CD4-positive, alpha-beta T cell treated with Interleukin-4 for 1 hour (primary cell): ENCODE measurements at regions not wholly inside any gene's neighbourhood (a gene's known extent, or its start where the extent isn't known, plus 50 kb on each side); places are given as distances from the start of the nearest gene placed in this dataset.
"Not testable (repeated sequence)": the region's sequence is repeated elsewhere in the genome, so short reads cannot be mapped to it uniquely, and the experiment has no call there.

Experiments used
- DNase-seq, 2 donors: peaks; one replicate each; pipeline ENCODE4 v3.0.0-alpha.2; 2020 to 2022

GRCh38 chr5:166062094-166062493, 2229.4 kb upstream of the WWC1 start:
- DNase-seq = no peak

GRCh38 chr5:166062719-166063118, 2228.7 kb upstream of the WWC1 start:
- DNase-seq = no peak

GRCh38 chr5:166063261-166063660, 2228.2 kb upstream of the WWC1 start:
- DNase-seq = no peak

GRCh38 chr5:166068547-166069335, 2222.7 kb upstream of the WWC1 start:
- DNase-seq = no peak

- no peak for DNase-seq
Observed at GRCh38 chr5:166073901-166074581, 2217.4 kb upstream of the WWC1 start.

GRCh38 chr5:166074582-166075481, 2216.6 kb upstream of the WWC1 start:
- no peak for DNase-seq

- DNase-seq = no peak
Observed at GRCh38 chr5:166083183-166083959, 2208.1 kb upstream of the WWC1 start.

- DNase-seq = no peak
Observed at GRCh38 chr5:166086568-166086967, 2204.9 kb upstream of the WWC1 start.

- DNase-seq = no peak
Observed at GRCh38 chr5:166088389-166089039, 2202.9 kb upstream of the WWC1 start.

GRCh38 chr5:166091931-166092330, 2199.5 kb upstream of the WWC1 start:
- no peak for DNase-seq

GRCh38 chr5:166093312-166093711, 2198.1 kb upstream of the WWC1 start:
- no peak for DNase-seq

- DNase-seq = no peak
Observed at GRCh38 chr5:166102947-166103346, 2188.5 kb upstream of the WWC1 start.

- no peak for DNase-seq
Observed at GRCh38 chr5:166111021-166111420, 2180.4 kb upstream of the WWC1 start.

- no peak for DNase-seq
Observed at GRCh38 chr5:166117072-166118066, 2174.1 kb upstream of the WWC1 start.

- DNase-seq = no peak
Observed at GRCh38 chr5:166119506-166119905, 2171.9 kb upstream of the WWC1 start.

GRCh38 chr5:166123717-166124116, 2167.7 kb upstream of the WWC1 start:
- DNase-seq = no peak

GRCh38 chr5:166127766-166128570, 2163.5 kb upstream of the WWC1 start:
- DNase-seq = no peak

GRCh38 chr5:166145107-166145506, 2146.3 kb upstream of the WWC1 start:
- not testable (repeated sequence) for DNase-seq

- no peak for DNase-seq
Observed at GRCh38 chr5:166163996-166164610, 2127.3 kb upstream of the WWC1 start.
